ENCODE measurements at regions not wholly inside any gene's neighbourhood (a gene's known extent, or its start where the extent isn't known, plus 50 kb on each side); places are given as distances from the start of the nearest gene placed in this dataset.

GRCh38 chr9:28317745-28318144, 744.5 kb upstream of the C9orf72 start:
- DNase-seq (ENCODE audit: low read depth in 2 of 2), result no peak

DNA sequence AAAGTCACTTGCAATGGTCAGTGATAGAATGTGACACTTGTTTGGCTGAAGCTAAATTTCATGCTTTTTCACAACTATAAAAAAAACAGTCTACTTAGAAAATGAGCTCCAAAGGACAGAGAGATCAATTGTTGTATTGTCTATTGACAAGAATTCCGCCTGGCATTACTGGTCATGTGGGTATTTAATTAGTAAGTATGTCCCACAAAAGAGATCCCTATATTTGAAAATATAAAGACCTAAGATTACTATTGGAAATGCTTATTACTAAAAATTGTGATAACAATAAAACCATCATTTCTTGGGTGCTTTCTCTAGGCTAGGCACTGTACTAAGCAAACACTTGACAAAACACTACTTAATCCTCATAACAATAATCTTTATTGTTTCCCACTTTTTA, 745.2 kb upstream of the C9orf72 start:
- no peak for DNase-seq (ENCODE audit: low read depth in 2 of 2)

- DNase-seq (ENCODE audit: low read depth in 2 of 2), result no peak
Observed at GRCh38 chr9:28319981-28320380, 746.7 kb upstream of the C9orf72 start.

- DNase-seq (ENCODE audit: low read depth in 2 of 2), result no peak
Observed at GRCh38 chr9:28320616-28321015, 747.3 kb upstream of the C9orf72 start.

GRCh38 chr9:28329323-28329722, 756.0 kb upstream of the C9orf72 start:
- DNase-seq (ENCODE audit: low read depth in 2 of 2), result no peak

DNA sequence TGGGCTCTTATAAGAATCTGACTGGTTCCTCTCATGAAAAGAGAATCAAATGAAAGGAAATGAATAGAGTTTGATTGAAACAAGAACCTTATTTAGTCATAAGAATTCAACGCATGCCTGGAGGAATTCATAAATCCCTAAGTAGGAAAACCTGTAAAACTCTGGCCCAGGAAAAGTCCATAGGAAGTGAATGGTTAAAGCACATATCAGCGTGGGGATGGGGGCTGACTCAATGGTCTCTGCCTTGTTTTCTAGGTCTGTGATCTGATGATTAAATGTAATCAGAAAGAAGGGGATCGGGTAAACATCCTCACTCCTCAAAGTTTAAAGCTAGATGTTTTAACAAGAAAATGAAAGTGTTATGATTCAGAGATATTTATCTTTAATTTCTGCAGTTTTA, 759.4 kb upstream of the C9orf72 start:
- DNase-seq (ENCODE audit: low read depth in 2 of 2), result no peak

GRCh38 chr9:28341913-28342312, 768.6 kb upstream of the C9orf72 start:
- no peak for DNase-seq (ENCODE audit: low read depth in 2 of 2)

- no peak for DNase-seq (ENCODE audit: low read depth in 2 of 2)
Observed at GRCh38 chr9:28342815-28343338, 769.6 kb upstream of the C9orf72 start.

DNA sequence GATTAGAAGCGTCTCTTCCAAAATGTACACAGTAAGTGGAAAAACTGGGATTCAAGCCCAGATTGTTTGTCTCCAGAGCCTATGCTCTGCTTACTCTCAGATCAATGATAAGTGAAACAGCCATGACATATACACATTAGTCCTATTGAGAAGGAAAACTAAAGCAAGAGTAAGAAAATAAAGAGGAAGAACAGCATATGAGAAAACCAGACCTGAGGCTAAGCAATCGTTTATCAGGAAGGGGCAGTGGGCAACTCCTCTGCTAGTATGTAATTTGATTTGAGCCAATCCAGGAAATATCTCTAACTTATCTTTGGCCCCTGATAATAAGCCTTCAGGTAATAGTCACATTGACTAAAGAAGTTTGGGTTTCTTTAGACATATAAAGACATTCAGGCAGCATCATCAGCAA, 789.9 kb upstream of the C9orf72 start:
- no peak for DNase-seq (ENCODE audit: low read depth in 2 of 2)

DNA sequence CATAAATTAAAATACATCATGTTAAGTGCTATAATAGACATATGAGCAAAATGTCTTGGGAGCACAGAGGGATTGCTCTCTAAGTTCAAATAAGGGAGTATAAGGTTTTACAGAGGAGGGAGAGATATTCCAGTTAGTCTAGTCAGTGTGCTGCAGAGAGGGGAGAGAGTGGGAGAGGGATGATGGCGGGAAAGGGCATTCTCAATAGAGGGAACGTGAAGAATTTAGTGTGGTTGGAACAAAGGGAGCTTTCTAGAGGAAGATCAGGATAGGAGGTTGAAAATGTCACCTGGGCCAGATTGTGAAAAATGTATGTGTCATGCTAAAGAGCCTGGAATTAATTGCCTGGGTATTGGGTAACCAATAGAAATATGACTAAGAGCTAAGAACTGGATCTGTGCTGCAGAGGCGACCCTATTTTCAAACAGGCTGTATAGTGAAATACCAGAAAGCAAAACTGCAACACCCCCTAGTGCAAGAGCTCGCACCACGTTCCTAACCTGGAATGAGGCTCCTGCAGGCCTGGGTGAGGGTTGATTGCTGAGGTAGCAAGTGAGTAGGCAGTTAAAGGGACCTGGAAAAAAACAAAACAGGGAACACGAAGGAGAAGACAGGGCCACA, 791.8 kb upstream of the C9orf72 start:
- no peak for DNase-seq (ENCODE audit: low read depth in 2 of 2)

DNA sequence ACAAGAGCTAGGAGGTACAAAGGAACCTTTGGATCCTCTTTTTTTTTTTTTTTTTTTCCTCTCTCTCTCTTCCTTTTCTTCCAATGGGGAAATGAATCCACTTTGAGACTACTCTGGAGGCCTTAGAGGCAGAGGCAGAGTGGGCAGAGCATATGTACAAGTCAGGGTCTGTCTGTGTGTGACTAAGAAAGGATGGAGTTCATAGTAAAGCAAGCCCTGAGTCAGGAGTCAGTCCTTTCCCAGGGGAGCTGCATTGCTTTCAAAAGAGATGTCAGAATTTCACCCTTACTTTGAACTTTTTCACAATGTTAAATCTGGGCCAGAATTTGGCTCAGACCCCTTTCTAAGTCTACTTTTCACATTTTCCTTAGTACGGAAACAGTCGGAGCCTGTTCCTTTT, 792.4 kb upstream of the C9orf72 start:
- no peak for DNase-seq (ENCODE audit: low read depth in 2 of 2)

DNA sequence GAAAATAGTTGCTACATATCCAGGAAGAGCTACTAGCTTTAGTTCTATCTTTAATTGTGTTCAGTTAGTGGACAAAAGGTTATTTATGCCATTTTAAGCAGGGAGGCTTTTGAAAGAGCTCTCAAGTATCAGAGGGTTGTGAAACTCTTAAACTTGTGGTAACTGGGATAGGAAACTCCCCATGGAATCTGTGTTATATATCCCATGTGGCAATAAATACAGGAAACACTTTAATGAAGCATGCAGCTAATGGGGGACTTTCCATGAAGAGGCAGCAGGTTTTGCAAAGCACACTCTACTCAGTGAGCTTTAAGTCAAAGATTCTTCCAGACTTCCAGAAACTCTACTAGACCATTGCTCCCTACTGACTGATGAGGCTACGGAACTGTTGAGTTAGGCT, 805.0 kb upstream of the C9orf72 start:
- DNase-seq (ENCODE audit: low read depth in 2 of 2), result no peak

DNA sequence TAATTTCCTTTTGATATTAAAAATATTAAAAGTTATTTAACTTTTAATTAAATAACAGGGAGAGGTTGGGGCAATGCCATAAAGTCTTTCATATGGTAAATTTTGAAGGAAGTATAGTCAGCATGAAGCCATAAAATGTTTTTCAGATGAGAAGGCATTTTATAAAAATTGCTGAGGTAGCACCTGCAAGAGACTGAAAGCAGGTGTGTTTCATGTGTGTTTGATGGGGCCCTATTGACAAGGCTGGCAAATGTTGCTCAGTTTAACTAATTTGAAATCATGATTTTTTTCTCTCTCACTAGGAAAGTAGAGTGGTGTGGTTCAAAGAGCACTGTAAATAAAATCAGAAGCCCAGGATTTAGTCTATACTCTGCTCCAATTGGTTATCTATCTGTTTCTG, 805.8 kb upstream of the C9orf72 start:
- no peak for DNase-seq (ENCODE audit: low read depth in 2 of 2)

- no peak for DNase-seq (ENCODE audit: low read depth in 2 of 2)
Observed at GRCh38 chr9:28389411-28389810, 816.1 kb upstream of the C9orf72 start.

DNA sequence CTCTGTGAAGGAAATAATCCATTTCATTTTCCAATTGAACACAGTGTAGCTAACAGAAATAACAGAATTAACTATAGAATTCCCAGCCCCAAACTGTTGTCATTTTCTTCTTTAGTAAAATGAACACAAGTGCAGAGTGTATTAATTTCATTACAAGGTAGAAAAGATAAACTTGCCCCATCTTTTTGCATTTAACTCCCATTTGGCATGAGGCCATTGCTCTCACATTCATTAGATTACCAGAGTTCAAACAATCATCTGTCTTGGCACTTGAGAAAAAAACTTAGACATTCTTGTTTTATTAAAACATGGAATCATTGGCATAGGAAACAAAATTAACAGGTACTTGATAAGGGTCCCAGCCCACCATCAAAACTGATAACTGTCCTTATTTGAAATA, 821.5 kb upstream of the C9orf72 start:
- no peak for DNase-seq (ENCODE audit: low read depth in 2 of 2)

GRCh38 chr9:28396058-28396457, 822.8 kb upstream of the C9orf72 start:
- DNase-seq (ENCODE audit: low read depth in 2 of 2), result no peak

GRCh38 chr9:28407351-28407750, 834.1 kb upstream of the C9orf72 start:
- no peak for DNase-seq (ENCODE audit: low read depth in 2 of 2)

DNA sequence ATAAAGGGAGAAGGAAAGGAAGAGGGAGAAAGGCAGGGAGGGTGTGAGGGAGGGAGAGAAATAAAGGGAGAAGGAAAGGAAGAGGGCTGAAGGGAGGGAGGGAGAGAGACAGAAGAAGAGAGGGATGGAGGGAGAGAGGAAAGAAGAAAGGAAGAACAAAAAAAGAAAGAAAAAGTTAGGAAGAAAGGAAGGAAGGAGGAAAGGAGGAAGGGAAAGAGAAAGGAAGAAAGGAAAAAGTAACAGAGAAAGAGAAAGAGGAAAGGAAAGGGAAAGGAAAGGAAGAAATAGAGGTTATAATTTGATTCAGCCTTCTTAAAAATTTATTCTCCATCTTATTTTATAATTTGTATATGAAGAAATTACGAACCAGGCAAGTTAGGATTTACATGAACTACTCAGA, 836.6 kb upstream of the C9orf72 start:
- DNase-seq (ENCODE audit: low read depth in 2 of 2), result no peak

- no peak for DNase-seq (ENCODE audit: low read depth in 2 of 2)
Observed at GRCh38 chr9:28410411-28410810, 837.1 kb upstream of the C9orf72 start.

DNA sequence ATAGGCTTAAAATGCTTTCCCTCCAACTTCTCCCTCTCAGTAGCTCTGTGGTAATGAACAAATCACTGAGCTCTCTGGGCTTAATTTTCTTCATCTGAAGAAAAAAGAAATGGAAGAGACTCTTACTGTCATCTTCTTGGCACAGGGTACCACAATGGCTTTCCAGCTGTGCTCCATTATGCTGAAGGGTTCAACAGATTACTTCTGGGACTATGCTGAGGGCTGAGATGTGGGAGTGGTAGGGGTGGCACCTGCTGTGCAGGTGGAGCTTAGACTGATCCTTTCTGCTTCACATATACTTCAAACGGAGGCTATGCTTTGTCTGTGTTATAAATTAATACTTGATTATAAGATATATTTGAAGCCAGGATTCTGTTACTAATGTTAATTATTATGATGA, 840.2 kb upstream of the C9orf72 start:
- DNase-seq (ENCODE audit: low read depth in 2 of 2), result no peak

DNA sequence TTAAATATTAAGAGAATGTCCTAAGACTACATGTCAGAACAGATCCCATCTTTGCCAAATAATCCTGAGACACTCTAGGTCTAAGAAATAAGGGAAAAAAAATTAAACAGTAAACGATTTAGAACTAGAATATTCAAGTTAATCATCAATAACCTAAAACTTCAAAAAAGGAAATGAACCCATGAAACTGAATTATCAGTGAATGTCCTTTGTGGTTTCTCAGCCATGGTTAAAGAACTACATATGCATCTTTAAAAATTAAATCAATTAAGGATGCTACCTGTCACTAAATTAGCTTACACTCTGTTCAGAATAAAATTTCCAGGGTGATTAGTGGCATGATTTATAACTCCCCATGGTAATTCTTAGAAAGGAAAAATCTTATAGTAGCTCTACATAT, 850.0 kb upstream of the C9orf72 start:
- no peak for DNase-seq (ENCODE audit: low read depth in 2 of 2)

DNA sequence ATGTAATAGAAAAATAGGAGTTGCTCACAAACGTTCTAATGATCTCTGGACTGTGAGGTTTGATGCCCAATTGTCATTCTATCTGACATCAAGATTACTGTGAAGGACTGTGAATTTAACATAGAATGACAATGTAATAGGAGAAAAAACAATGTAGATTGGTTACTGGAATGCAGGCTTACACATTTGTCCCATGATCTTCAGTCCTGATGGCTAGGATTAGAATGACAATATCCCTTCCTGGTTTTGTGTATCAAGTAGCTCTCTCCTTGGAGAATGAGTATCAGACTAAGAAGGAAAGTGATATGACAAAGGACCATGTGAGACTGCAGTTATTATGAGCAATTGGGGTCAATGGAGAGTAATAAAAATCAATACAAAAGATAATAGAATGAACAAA, 862.2 kb upstream of the C9orf72 start:
- no peak for DNase-seq (ENCODE audit: low read depth in 2 of 2)

DNA sequence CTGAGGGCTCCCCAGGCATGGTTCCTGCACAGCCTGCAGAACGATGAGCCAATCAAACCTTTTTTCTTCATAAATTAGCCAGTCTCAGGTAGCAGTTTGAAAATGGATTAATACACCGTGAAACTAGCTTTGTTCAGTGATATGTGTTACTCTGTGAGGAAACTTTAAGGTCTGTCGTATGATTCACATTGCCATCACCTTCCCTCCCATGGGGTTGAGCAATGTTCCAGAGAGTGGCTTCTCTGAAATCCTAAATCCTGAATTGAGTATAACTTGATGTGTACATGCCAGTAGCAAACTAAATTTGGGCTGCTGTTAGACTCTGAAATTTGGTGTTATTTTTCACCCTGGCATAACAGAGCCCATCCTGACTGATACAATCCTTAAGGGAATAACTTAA, 866.4 kb upstream of the C9orf72 start:
- DNase-seq (ENCODE audit: low read depth in 2 of 2), result no peak

DNA sequence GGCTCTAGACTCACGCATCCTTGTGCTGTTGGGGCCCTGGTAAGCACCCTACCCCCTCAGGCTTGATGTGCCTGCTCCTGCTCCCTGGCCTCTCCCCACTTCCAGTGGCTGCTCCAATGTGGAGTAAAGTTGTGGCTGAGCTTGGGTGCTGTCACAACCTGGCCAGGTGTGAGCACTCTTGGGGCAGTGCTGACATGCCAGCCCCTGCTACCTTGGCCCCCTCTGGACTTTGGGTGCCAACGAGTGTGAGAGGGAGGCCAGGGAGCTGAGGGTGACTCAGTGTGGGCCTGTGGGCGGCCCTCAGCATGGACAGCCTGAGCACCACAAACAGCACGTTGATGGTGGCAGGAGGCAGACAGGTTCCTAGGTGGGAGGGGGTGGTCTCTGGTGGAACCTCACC, 870.2 kb upstream of the C9orf72 start:
- no peak for DNase-seq (ENCODE audit: low read depth in 2 of 2)
